ENCODE measurements at regions not wholly inside any gene's neighbourhood (a gene's known extent, or its start where the extent isn't known, plus 50 kb on each side); places are given as distances from the start of the nearest gene placed in this dataset.

DNA sequence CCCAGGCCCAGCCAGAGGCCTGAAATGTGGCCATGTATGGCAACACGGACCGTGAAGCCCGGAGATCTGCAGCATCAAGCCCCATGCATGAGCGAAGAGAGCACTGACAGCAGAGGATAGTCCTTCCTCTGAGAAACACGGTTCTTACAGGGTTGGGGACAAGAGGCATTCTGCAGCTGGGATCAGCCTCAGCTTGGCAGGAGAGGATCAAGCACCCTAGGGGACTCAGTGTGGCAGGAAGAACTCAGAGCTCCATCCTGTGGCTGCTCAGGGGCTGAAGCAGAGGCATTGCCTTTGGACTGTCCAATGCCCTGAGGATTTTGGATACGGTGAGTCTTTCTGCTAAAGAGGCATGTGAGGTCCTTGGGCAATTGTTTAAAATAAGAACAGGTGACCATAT is 368.7 kb downstream of the ZNF516 start:
- no peak for DNase-seq (ENCODE audit: low spot score)

DNA sequence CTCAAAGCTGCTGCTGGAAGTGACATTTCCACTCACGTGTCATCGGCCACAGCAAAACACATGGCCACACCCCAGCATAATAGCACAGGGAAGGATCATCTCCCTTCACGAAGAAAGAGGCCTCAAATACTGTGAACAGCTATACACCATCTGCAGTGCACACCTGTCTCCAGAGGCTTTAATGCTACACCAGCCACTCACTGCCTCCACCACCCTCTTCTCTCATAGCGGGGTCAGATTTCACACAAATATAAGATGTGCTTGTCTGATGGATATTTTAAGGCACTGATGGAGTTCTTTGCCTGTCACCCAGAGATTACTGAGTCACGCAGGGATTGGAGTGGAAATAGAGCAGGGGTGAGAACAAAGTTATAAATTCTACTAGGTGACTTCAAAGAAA is 374.0 kb downstream of the ZNF516 start:
- no peak for DNase-seq (ENCODE audit: low spot score)

DNA sequence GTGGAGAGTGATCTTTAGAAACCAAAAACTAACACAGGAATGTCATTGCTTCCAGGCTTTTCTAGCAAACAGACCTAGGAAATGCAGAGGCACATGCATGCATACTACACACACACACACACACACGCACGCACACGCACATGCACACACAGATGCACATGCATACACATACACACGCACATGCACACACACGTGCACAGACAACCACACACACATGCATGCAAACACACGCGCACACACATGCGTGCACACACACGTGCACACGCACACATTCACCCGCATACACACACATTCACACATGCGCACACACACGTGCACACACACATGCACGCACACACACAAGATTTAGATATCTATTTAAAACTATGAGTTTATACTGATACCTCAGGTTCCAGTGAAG is 379.5 kb downstream of the ZNF516 start:
- no peak for DNase-seq (ENCODE audit: low spot score)

DNA sequence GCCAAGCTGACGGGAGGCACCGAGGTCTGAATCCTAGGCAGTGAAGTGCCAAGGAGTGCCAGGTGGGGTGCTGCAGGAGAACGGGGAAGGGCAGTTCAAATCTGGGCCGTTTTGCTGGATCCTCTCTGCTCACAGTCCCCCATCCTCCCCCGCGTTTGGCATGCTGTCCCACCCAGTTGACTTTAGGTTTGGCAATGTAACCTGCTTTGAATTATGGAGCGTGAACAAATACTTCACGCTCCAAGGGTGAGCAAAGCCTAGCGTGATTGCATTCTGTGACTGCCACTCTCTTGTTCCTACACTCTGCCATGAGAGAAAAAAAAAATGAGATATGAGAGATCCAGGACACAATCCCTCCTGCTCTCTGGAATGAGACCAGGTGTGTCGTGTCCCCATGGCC is 381.9 kb downstream of the ZNF516 start:
- no peak for DNase-seq (ENCODE audit: low spot score)

DNA sequence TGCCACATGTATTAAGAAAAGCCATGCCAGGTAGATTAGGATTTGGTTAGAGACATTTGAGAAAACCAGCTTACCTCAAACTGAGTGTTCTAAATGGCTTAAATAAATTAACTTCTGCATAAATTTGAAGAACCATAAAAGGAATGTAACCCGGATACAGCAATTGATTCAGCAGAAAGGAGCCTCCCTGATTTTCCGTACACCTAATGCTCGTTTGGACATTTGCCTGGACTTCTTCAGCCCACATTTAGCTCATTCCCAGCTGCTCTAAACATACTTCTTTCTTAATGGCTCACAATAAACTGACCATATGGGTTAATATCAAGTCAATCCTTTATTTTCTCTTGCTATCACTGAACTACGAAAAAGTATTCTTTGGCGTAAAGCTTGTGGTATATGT is 392.4 kb downstream of the ZNF516 start:
- DNase-seq (ENCODE audit: low spot score) = no peak

DNA sequence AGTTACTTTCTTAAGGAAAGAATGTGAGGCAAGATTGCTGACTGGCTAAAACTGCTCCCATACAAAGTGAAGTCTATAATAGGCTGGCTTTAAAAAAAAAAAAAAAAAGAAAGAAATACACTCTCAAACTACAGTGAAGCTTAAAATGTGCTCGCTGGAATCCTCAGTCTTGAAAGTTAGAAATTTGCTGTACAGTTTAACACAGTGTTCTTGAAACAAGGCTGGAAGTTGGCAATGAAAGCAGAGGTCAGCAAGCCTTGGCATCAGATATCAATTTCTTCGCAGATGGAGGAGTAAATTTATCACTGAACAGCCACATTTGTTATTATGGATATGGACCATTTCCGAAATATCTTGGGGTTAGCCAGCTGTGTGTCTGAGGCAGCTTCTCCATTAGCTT is 392.9 kb downstream of the ZNF516 start:
- DNase-seq (ENCODE audit: low spot score) = no peak

DNA sequence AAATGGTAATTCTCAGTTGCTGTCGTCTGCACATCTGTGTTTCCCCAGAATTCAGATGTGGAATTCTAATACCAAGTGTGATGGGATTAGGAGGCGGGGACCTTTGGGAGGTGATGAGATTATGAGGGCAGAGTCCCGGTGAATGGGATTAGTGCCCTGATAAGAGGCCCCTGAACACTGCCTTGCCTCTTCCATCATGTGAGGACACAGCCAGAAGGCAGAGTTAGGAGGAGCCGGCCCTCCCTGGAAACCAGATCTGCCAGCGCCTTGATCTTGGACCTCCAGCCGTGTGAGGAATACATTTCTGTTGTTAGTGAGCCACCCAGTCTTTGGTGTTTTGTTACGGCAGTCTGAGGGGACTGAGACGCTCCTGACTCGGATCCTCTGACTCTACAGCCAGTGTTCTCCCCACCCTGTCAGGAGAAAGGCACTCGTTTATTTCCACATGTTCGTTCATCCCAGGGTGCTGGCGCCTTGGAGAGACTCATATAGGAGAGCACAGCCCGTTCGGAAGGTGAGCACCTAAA is 395.0 kb downstream of the ZNF516 start:
- DNase-seq (ENCODE audit: low spot score) = no peak

DNA sequence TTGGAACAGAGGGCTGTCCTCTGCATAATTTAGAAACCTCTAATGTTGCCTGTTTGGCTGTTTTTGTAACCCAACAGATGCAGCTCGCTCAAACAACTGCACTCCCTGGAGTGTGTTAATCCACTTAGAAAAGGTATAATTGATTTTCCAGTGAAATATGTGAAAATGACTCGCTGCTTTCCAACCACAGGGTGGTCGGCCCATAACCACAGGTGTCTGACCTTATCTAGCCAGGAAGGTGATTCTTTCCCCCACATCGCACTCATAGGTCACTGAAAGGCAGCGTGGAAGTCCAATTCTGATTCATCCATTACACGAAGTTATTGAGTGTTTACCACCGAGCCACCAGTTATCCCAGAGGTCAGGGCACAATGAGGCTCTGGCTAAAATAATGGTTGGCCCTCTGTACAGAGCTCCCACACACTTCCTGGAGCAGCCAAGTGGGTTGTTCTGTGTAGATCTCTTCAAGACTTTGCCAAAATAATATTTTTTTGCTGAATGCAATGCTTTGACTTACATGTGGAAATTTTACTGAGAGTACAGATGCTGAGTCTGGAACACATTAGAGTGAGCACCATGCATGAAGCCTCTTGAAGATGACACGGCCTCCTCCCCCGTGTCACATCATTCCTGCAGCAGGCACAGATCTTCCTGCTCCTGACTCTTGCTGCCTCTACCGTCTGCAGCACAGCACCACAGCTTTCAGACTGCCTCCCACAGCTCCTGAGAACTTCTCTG is 396.2 kb downstream of the ZNF516 start:
- peak; percentile 22 for DNase-seq (ENCODE audit: low spot score)

DNA sequence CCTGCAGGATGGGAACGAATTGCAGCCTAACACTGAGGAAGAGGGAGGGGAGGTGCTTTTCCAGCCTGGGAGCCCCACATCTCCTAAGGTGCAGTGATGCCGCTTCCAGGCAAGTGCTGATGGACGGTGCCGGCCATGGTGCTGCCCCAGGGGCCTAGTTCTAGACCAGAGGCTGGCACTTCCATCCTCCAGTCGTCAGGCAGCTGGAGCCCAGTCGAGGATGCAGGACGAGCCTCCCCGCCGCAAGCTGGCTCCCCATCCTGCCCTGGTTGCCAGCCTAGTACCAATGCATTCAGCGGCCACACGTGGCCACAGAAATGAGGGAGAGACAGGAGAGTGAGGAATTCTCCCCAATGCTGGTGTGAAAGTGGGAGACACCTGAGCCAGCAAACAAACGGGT is 413.5 kb downstream of the ZNF516 start:
- DNase-seq (ENCODE audit: low spot score) = no peak

DNA sequence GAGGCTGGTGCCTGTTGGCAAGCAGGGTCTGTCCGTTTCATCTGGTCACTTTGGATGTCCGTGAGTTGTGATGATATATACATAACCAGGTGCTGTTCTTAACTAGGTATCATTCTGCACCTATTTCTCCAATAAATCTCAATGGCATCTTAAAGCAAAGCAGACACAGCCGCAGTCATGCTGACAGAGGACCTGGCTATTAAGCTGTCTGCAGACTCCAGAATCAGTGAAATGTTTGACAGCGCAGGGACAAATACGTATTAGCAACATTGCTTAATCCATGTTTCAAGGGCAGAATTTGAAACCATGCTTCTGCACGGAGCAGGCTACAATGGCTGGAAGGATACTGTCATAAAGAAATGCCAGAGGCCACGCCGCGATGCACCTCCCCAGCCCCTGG is 414.6 kb downstream of the ZNF516 start:
- DNase-seq (ENCODE audit: low spot score) = no peak

DNA sequence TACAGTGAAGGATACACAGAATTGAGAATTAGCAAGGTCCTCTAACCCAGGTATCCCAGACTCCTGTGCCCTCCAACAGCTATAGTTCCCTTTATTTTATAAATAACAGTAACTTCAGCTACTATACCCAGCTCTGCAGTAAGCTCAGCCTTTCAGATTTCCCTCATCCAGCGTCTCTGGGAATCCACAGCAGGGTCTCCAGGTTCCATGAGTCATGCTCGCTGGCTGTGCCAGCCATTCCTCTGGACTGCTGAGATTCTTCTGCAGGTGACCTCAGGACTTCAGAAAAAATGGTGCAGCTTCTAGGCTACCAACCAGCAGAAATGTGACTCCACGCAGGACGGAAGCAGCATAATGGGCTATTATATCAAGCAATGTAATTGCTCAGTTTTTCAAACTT is 419.3 kb downstream of the ZNF516 start:
- DNase-seq (ENCODE audit: low spot score) = no peak

DNA sequence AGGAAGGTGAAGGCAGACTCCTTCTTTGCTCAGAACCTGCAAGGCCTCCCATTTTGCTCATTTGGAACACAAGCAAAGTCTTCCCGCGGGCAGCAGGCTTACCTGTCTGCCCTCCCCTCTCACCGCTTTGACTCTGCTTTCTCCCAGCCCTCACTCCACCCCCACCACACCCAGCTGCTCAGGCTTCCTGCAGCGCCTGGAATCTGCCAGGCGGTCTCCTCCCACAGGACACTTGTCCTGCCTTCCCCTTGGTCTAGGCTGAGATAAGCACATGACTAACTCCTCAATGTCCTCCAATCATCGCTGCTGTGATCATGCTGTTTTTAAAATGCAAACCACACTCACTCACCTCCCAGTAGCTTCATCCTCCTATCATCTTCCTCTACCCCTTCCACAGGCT is 430.0 kb downstream of the ZNF516 start:
- no peak for DNase-seq (ENCODE audit: low spot score)

DNA sequence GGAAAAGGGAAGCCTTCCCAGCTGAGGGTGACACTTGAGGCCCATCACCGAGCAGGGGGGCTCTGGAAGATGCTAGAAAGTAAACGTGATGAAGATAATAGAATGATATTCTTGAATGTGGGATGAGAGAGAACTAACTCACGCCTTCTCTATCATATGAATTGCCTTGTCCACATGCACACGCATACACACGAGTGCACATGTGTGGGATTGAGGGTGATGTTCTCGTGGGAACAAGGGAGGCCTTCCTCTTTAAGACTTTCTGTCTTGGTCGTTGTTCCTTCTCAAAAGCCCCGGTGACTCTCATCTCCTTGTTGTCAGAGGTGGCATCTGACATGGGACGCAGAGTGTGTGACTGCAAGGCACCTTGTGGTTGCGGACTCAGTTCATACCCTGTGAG is 436.9 kb downstream of the ZNF516 start:
- DNase-seq (ENCODE audit: low spot score) = no peak

DNA sequence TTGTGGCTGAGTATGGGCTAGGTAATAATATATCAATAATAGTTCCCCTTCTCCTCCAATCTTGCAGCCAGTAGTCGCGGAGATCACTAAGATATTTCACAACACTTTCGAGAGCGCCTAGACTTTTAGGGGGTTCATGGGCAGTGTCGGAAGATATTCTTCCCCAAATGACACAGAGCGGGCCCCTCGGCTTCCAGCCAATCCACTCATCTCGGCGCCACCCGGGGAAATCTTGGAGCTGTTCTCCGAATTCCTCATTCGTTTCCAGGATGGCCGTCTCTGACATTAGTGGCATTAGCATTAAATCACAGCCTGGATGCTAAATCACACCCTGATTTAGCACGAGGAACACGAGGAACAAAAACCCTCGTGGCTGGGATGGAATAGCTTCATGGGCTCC is 437.7 kb downstream of the ZNF516 start:
- no peak for DNase-seq (ENCODE audit: low spot score)

DNA sequence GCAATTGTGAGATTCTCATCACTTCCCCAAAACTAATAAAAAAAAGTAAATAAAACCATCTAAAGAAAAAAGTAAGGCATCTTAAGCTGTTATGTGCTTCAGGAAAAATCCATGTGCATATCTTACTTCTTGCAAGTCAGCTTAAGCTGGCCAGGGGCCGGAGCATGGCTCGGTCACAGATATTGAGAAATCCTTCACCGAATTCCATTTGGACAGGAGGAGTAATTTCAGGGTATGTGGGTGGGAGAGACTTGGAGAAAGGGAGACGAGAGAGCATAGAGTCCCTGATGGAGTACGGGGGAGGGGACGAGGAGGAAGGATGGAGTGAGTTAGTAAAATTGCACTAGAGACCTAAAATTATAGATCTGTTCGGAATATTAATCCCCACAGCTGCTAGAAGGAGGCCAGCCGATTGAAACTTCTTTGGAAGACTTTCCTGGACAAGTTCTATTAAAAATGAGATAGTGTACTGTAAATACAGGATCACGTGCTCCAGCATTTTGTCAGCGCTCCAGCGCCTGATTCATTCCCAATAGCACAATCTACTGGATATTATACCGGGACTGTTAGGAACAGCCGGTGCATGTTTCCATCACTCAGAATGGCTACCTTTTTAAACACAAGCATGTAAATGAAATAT is 438.5 kb downstream of the ZNF516 start:
- no peak for DNase-seq (ENCODE audit: low spot score)

DNA sequence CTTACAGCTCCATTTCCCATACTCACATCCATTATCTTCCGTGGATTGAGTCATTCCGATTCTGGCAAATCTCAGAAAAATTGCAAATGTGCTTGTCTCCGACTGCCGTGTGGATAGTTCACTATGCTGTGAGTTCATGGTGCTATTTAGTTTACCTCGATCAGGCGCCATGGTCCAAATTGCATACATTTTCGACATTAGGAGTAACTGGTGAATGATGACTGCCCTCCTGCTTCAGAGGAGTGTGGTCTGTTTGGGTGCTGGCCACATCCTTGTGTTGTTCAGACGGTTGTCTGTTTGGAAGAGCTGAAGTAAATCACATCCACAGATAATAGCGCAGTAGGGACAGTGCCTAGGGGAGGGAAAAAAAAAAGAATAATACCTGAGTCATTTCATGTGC is 439.5 kb downstream of the ZNF516 start:
- no peak for DNase-seq (ENCODE audit: low spot score)

DNA sequence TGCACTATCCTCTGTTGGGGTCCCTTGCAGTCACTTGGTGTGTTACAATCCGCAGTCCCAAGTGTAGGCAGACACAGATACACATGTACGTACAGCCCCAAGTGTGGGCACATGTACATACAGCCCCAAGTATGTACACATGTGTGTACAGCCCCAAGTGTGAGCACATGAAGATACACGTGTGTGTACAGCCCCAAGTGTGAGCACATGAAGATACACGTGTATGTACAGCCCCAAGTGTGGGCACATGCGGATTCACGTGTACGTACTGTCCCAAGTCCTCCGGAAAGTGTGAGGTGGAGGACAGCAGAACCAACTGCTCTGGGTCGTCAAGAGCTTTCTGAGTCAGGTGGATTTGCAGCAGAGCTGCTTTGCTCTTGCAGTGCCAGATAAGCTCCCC is 440.0 kb downstream of the ZNF516 start:
- no peak for DNase-seq (ENCODE audit: low spot score)

DNA sequence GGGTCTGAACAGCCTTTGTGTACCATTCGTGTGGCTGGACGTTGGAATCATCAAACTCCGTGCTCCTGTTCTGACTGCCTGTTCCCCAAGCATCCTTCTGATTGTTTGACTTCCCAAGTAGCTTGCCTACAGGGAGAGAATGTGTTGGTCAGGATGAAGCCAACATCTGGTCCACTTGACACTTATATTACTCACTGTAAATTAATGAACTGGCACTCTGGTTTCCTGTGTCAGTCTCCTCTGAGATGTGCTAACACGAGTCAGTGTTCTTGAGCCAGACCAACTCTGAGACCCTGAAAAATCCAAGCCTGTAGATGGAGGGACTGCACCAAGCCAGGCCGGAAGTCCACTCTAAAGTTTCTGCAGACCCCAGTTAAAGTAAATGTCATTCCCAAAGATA is 440.9 kb downstream of the ZNF516 start:
- no peak for DNase-seq (ENCODE audit: low spot score)

DNA sequence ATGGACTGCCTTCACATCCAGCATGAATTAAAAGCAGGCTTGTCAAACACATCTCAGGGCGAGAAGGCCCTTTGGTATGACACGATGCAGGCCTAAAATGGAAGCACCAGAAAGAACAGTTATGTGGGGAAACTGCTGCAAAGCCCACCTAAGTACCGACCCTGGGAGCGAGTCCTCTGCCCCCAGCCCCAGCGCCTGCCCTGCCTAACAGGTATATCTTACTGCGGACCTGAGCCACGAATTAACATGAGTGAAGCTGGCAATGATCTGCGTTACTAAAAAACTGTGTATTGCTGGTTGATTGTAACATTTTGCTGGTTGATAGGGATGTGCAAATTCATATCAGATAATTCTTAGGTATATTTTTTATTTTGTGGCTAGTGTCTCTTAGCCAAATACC is 441.5 kb downstream of the ZNF516 start:
- DNase-seq (ENCODE audit: low spot score) = no peak

DNA sequence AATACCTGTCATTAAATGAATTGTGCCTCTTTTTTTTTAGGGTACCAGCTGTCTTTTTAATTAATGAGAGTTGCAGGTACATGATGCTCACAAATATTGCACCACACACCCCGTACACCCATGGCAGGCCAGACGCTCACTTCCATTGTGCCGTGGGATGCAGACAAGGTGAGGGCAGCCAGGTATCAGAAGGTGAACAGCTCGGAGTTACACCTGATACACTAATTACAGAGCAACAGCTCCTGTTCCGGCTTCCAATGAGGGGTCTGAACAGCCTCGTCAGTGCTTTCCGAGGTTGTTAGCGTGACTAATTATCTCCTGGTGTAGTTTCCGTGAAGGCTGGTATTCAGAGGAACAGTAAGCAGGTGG is 442.8 kb downstream of the ZNF516 start:
- no peak for DNase-seq (ENCODE audit: low spot score)

DNA sequence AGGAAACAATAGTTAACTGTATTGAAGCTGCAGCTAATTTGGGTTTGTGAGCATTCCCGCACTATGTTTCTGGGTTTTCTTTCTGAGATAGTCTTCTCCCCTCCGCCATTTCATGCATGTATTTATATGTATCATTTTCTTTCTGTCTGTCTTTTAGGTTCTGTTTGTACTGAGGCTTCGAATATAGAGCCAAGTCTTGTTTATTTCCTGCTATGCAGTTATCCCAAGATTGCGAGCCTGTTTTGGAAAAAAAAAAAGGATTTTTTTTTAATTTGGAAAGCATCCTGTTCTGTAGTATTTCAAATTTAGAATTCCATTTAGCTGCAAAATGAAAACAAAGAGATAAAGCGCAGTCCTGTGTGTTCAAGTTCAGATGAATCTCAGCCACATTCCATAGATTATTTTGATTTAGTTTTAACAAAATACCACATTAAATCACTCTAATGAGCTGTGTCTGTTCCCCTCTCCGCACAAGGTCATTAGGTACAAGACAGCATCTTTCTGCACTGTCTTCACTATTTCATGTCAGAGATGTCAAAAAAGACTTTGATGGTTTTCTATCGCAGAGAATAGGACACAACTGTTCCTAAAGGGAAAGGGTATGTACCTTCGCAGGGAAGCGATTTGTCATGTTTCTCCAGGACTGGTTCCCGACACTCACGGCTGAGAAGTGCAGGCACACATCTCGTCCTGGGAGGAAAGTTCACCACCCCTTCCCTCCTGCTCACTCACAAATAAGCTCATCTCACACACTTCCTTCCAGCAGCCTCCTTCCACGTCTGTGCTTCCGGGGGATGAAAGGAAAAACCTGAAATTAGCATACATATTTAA is 443.4 kb downstream of the ZNF516 start:
- DNase-seq (ENCODE audit: low spot score) = no peak

DNA sequence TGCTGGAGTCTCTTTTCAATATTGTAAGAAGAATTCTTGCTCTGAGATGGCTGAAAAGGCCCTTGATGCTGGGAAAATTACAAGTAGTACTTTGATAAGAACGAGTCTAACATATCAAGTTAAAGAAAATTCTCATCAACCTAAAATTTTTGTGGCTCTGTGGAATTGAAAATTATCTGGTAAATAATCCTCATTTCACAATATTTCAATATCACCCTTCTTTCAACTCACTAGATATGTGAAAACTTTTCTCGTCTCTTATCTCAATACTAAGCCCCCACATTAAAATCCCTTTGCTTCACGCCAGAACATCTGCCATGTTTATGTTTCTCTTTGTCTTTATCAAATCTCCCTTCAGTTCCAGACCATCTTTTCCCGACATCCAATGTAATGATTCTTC is 448.8 kb downstream of the ZNF516 start:
- no peak for DNase-seq (ENCODE audit: low spot score)

DNA sequence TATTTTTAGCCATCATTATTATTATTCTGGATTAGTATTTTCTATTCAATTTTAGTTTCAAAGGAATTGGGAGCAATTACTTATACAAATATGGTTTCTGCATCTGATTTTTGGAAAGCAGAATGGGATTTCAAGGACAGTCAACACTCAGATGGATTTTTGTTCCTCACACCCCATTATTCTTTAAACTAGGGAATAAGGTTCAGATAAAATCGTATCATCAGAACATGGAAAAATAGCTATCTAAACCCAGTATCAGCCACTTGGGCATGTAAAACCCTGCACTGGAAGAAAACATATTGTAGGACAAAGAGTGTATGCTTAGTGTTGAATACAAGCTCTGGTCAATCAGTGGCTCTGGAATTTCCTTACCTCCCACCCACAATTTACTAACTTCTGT is 452.5 kb downstream of the ZNF516 start:
- no peak for DNase-seq (ENCODE audit: low spot score)

Measured in Ammon's horn (tissue), 1 donor.